ENCODE measurements at regions not wholly inside any gene's neighbourhood (a gene's known extent, or its start where the extent isn't known, plus 50 kb on each side); places are given as distances from the start of the nearest gene placed in this dataset.

GRCh38 chr16:72313903-72314302, 141.9 kb upstream of the PMFBP1 start:
- TF ChIP-seq GATA2 (IDR thresholded peaks at IDR 0.05; ENCODE audit: low read depth, low read length): no peak
- no peak for TF ChIP-seq GATA3 (IDR thresholded peaks at IDR 0.05; ENCODE audit: low read depth, low read length)

GRCh38 chr16:72312828-72313227, 140.9 kb upstream of the PMFBP1 start:
- TF ChIP-seq GATA3 (IDR thresholded peaks at IDR 0.05; ENCODE audit: low read depth, low read length) (no peak), GATA2 (IDR thresholded peaks at IDR 0.05; ENCODE audit: low read depth, low read length) (no peak)

- TF ChIP-seq GATA3 (IDR thresholded peaks at IDR 0.05; ENCODE audit: low read depth, low read length) (no peak), GATA2 (IDR thresholded peaks at IDR 0.05; ENCODE audit: low read depth, low read length) (no peak)
These were observed 139.5 kb upstream of the PMFBP1 start for GRCh38 chr16:72311426-72311825.

- TF ChIP-seq GATA3 (IDR thresholded peaks at IDR 0.05; ENCODE audit: low read depth, low read length): no peak
- no peak for TF ChIP-seq GATA2 (IDR thresholded peaks at IDR 0.05; ENCODE audit: low read depth, low read length)
These were observed 137.0 kb upstream of the PMFBP1 start for GRCh38 chr16:72309001-72309400.

- TF ChIP-seq GATA2 (IDR thresholded peaks at IDR 0.05; ENCODE audit: low read depth, low read length) (no peak), GATA3 (IDR thresholded peaks at IDR 0.05; ENCODE audit: low read depth, low read length) (no peak)
These were observed 136.4 kb upstream of the PMFBP1 start for GRCh38 chr16:72308396-72308795.

- TF ChIP-seq GATA3 (IDR thresholded peaks at IDR 0.05; ENCODE audit: low read depth, low read length) (no peak), GATA2 (IDR thresholded peaks at IDR 0.05; ENCODE audit: low read depth, low read length) (no peak)
These were observed 130.4 kb upstream of the PMFBP1 start for GRCh38 chr16:72302332-72302731.

- TF ChIP-seq GATA2 (IDR thresholded peaks at IDR 0.05; ENCODE audit: low read depth, low read length): no peak
- no peak for TF ChIP-seq GATA3 (IDR thresholded peaks at IDR 0.05; ENCODE audit: low read depth, low read length)
These were observed 129.7 kb upstream of the PMFBP1 start for GRCh38 chr16:72301523-72302236.

GRCh38 chr16:72300892-72301291, 128.9 kb upstream of the PMFBP1 start:
- TF ChIP-seq GATA2 (IDR thresholded peaks at IDR 0.05; ENCODE audit: low read depth, low read length) (no peak), GATA3 (IDR thresholded peaks at IDR 0.05; ENCODE audit: low read depth, low read length) (no peak)

- TF ChIP-seq GATA2 (IDR thresholded peaks at IDR 0.05; ENCODE audit: low read depth, low read length) (no peak), GATA3 (IDR thresholded peaks at IDR 0.05; ENCODE audit: low read depth, low read length) (no peak)
These were observed 127.8 kb upstream of the PMFBP1 start for GRCh38 chr16:72299684-72300243.

GRCh38 chr16:72298961-72299360, 127.0 kb upstream of the PMFBP1 start:
- no peak for TF ChIP-seq GATA2 (IDR thresholded peaks at IDR 0.05; ENCODE audit: low read depth, low read length)
- TF ChIP-seq GATA3 (IDR thresholded peaks at IDR 0.05; ENCODE audit: low read depth, low read length): no peak

GRCh38 chr16:72295914-72296313, 124.0 kb upstream of the PMFBP1 start:
- TF ChIP-seq GATA2 (IDR thresholded peaks at IDR 0.05; ENCODE audit: low read depth, low read length): no peak
- TF ChIP-seq GATA3 (IDR thresholded peaks at IDR 0.05; ENCODE audit: low read depth, low read length): no peak

- TF ChIP-seq GATA3 (IDR thresholded peaks at IDR 0.05; ENCODE audit: low read depth, low read length) (no peak), GATA2 (IDR thresholded peaks at IDR 0.05; ENCODE audit: low read depth, low read length) (no peak)
These were observed 119.6 kb upstream of the PMFBP1 start for GRCh38 chr16:72291531-72291981.

GRCh38 chr16:72291121-72291520, 119.2 kb upstream of the PMFBP1 start:
- TF ChIP-seq GATA3 (IDR thresholded peaks at IDR 0.05; ENCODE audit: low read depth, low read length) (no peak), GATA2 (IDR thresholded peaks at IDR 0.05; ENCODE audit: low read depth, low read length) (peak; percentile 10; the same call in 1 of the 2 replicates)

GRCh38 chr16:72287649-72288048, 115.7 kb upstream of the PMFBP1 start:
- TF ChIP-seq GATA3 (IDR thresholded peaks at IDR 0.05; ENCODE audit: low read depth, low read length) (no peak), GATA2 (IDR thresholded peaks at IDR 0.05; ENCODE audit: low read depth, low read length) (no peak)

- TF ChIP-seq GATA2 (IDR thresholded peaks at IDR 0.05; ENCODE audit: low read depth, low read length) (no peak), GATA3 (IDR thresholded peaks at IDR 0.05; ENCODE audit: low read depth, low read length) (no peak)
These were observed 115.1 kb upstream of the PMFBP1 start for GRCh38 chr16:72286936-72287620.
